Kidney (tissue), 13 donors: ENCODE measurements at regions not wholly inside any gene's neighbourhood (a gene's known extent, or its start where the extent isn't known, plus 50 kb on each side); places are given as distances from the start of the nearest gene placed in this dataset.

ENCODE experiments used
- DNase-seq, 5 donors: peaks; one replicate each; pipeline ENCODE4 v3.0.0-alpha.2; 2013 to 2020
- FAIRE-seq: peaks from 2 replicates; lab custom pipeline; 2012; peaks lifted over from hg19 to GRCh38; lab: Jason Lieb, UNC
- H3K27ac ChIP-seq, 2 donors: one replicate each; pipeline ENCODE4 v1.7.0; 2013; ENCODE audit warnings: low read depth in 2 of 2, low read length in 2 of 2, inconsistent platforms in 1 of 2
- H3K27me3 ChIP-seq: one replicate; pipeline ENCODE4 v1.7.1; 2013; ENCODE audit warnings: low read length, inconsistent platforms; ENCODE audit not compliant: control insufficient read depth, insufficient read depth
- H3K36me3 ChIP-seq, 3 donors: one replicate each; pipeline versions ENCODE4 v1.7.0 to v1.7.1; 2013; ENCODE audit warnings: low read length in 3 of 3, control low read depth in 1 of 3, inconsistent platforms in 1 of 3; ENCODE audit not compliant: insufficient read depth in 3 of 3, control insufficient read depth in 2 of 3
- H3K4me1 ChIP-seq, 3 donors: one replicate each; pipeline versions ENCODE4 v1.7.0 to v1.7.1; 2013; ENCODE audit warnings: low read length in 3 of 3, inconsistent platforms in 1 of 3, low read depth in 1 of 3; ENCODE audit not compliant: control insufficient read depth in 2 of 3, insufficient read depth in 2 of 3
- H3K4me3 ChIP-seq, 3 donors: one replicate each; pipeline versions ENCODE4 v1.7.0 to v1.8.1; 2013; ENCODE audit warnings: low read length in 3 of 3, control low read depth in 1 of 3, inconsistent platforms in 1 of 3
- H3K9ac ChIP-seq, 3 donors: one replicate each; pipeline versions ENCODE4 v1.7.0 to v1.7.1; 2013; ENCODE audit warnings: low read length in 3 of 3, control low read depth in 1 of 3, inconsistent platforms in 1 of 3
- H3K9me3 ChIP-seq, 3 donors: one replicate each; pipeline versions ENCODE4 v1.7.0 to v1.7.1; 2013; ENCODE audit warnings: low read length in 3 of 3, control low read depth in 1 of 3, inconsistent platforms in 1 of 3; ENCODE audit not compliant: control insufficient read depth in 2 of 3, insufficient read depth in 1 of 3
- intact Hi-C: fragments of 100-400 bp; cut with DNase I; formaldehyde crosslinking; loops from one replicate; pipeline ENCODE4 v1.11.1; 2022
- TF ChIP-seq, protein P1 (sequence below): IDR thresholded peaks from 3 replicates; pipeline ENCODE4 v1.5.1; 2012; ENCODE audit warnings: mild to moderate bottlenecking, moderate library complexity, borderline replicate concordance; ENCODE audit not compliant: insufficient read depth; ENCODE audit errors: extremely low read depth
- donor health status: control.
- donor health status: control.
- donor health status: control.
- donor health status: control.
- donor health status: control.
- donor health status: DM: yes; HTN: yes; CAD: no.
- donor health status: Normal renal cell carcinoma (clear cell type).

GRCh38 chr3:162111861-162112260 lies 615.3 kb downstream of the OTOL1 start:
- no peaks in the 10 kb centered on the region for H3K4me1 ChIP-seq
- no peak for FAIRE-seq
- intact Hi-C loops = no loop called here
- no peaks in the 10 kb centered on the region for H3K9me3 ChIP-seq
- TF ChIP-seq, protein P1, sequence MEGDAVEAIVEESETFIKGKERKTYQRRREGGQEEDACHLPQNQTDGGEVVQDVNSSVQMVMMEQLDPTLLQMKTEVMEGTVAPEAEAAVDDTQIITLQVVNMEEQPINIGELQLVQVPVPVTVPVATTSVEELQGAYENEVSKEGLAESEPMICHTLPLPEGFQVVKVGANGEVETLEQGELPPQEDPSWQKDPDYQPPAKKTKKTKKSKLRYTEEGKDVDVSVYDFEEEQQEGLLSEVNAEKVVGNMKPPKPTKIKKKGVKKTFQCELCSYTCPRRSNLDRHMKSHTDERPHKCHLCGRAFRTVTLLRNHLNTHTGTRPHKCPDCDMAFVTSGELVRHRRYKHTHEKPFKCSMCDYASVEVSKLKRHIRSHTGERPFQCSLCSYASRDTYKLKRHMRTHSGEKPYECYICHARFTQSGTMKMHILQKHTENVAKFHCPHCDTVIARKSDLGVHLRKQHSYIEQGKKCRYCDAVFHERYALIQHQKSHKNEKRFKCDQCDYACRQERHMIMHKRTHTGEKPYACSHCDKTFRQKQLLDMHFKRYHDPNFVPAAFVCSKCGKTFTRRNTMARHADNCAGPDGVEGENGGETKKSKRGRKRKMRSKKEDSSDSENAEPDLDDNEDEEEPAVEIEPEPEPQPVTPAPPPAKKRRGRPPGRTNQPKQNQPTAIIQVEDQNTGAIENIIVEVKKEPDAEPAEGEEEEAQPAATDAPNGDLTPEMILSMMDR = no peak
- H3K4me3 ChIP-seq = no peak overlapping the region
- H3K9ac ChIP-seq = no peak overlapping the region
- DNase-seq = no peak
- H3K27ac ChIP-seq = no peak overlapping the region
- no peaks in the 10 kb centered on the region for H3K36me3 ChIP-seq
- no peaks in the 10 kb centered on the region for H3K27me3 ChIP-seq

DNA sequence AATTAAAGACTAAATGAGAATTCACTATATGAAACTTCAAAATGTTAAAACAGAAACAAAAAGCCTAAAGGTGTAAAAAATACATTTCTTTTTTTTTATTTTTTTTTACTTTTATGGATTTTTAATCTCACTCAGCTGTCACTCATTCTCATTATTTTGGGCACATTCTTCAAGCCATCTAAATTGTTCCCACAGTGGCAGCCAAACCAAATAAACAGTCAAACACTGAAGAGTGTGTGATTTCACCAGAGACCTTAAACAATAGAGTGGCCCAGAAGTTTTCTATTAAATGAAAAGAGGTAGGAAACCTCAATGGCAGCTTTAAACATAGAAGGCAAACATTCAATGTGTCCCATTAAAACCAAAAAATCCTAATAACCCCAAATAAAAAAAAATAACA lies 616.1 kb downstream of the OTOL1 start:
- Histone ChIP-seq H3K4me3 (no peak overlapping the region), H3K36me3 (no peaks in the 10 kb centered on the region), H3K27me3 (no peaks in the 10 kb centered on the region), H3K9ac (no peak overlapping the region), H3K4me1 (no peaks in the 10 kb centered on the region), H3K27ac (no peak overlapping the region), H3K9me3 (no peaks in the 10 kb centered on the region)
- DNase-seq (no peak), FAIRE-seq (peak; percentile 29)
- intact Hi-C loops = no loop called here
- TF ChIP-seq, protein P1 = no peak

DNA sequence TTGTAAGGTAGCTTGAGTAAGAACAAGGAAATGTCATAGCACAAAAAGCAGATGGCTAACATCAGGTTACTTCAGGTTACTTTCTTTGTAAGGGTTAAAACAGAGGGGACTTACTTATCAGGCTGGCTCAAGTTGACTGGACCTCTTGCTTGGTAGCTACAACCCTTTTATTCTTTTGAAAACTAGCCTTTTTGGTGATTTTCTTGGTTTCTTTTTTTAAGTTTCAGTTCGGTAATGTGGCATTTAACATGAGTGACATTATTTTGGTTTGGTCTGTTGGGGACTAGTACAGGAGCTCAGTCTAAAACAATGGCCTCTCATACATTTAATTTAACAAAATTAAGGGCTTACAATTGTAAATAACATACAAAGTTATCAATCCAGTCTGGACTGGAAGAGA lies 621.4 kb downstream of the OTOL1 start:
- Histone ChIP-seq H3K9me3 (no peaks in the 10 kb centered on the region), H3K9ac (no peak overlapping the region), H3K4me1 (no peaks in the 10 kb centered on the region), H3K27me3 (no peaks in the 10 kb centered on the region), H3K4me3 (no peak overlapping the region), H3K27ac (no peak overlapping the region), H3K36me3 (no peaks in the 10 kb centered on the region)
- intact Hi-C loops = no loop called here
- DNase-seq (no peak), FAIRE-seq (no peak)
- TF ChIP-seq, protein P1 = no peak

DNA sequence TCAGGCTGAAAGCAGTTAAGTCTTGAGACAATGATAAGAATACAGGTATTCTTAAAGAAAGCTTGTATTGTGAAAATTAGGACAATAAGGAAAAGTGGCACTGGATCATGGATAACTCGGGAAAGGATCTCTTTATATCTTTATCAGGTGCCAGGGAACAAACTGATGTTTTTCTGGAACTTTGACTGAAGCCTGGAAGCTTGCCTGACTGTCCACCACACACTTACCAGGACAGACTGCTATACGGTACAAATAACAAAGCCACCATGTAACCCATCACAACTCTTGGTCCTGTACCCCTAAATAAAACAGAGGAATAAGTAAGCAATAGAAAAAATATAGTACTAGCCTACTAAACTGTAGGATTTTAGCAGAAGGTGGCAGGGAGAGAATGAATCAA lies 623.0 kb downstream of the OTOL1 start:
- H3K27me3 ChIP-seq = no peaks in the 10 kb centered on the region
- no peak for FAIRE-seq
- no peak overlapping the region for H3K4me3 ChIP-seq
- H3K36me3 ChIP-seq = no peaks in the 10 kb centered on the region
- no peak for DNase-seq
- no peak overlapping the region for H3K9ac ChIP-seq
- intact Hi-C loops = no loop called here
- H3K9me3 ChIP-seq = no peaks in the 10 kb centered on the region
- H3K4me1 ChIP-seq = no peaks in the 10 kb centered on the region
- TF ChIP-seq, protein P1 = no peak
- no peak overlapping the region for H3K27ac ChIP-seq
